ENCODE measurements at regions not wholly inside any gene's neighbourhood (a gene's known extent, or its start where the extent isn't known, plus 50 kb on each side); places are given as distances from the start of the nearest gene placed in this dataset.

DNA sequence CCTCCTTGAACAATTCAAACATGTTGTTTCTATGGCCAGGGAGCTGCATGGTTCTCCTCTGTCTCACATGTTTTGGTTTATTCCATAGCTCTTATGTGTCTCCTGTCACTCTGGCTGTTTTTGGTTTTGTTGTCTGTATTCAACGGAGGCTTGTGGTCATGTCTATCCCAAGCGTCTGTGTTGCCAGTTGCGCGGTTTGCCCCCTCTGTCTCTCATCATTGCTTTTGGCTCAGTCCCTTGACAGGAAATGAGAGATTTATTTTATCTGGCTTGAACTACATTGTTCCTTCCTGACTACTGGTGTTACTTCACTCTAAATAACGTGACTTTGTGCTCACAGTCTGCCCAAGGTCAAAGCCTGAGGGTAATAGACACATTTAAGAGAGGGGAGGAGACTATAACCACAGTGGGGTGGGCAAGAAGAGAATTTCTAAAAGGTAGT lies 96.4 kb upstream of the SOX5 start (continued):
- TF ChIP-seq, protein P1, sequence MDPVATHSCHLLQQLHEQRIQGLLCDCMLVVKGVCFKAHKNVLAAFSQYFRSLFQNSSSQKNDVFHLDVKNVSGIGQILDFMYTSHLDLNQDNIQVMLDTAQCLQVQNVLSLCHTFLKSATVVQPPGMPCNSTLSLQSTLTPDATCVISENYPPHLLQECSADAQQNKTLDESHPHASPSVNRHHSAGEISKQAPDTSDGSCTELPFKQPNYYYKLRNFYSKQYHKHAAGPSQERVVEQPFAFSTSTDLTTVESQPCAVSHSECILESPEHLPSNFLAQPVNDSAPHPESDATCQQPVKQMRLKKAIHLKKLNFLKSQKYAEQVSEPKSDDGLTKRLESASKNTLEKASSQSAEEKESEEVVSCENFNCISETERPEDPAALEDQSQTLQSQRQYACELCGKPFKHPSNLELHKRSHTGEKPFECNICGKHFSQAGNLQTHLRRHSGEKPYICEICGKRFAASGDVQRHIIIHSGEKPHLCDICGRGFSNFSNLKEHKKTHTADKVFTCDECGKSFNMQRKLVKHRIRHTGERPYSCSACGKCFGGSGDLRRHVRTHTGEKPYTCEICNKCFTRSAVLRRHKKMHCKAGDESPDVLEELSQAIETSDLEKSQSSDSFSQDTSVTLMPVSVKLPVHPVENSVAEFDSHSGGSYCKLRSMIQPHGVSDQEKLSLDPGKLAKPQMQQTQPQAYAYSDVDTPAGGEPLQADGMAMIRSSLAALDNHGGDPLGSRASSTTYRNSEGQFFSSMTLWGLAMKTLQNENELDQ (CRISPR knock-in tag; IDR thresholded peaks at IDR 0.05; ENCODE audit: borderline replicate concordance), result no peak
- TF ChIP-seq CEBPG (CRISPR knock-in tag; IDR thresholded peaks at IDR 0.05) (peak; percentile 69), SCMH1 (CRISPR knock-in tag; IDR thresholded peaks at IDR 0.05; ENCODE audit: borderline replicate concordance) (no peak), MAFK (conservative IDR thresholded peaks at IDR 0.05 in 1 of 2, IDR thresholded peaks at IDR 0.05 in 1 of 2; ENCODE audit: low read length in 2 of 2) (no peak), SATB2 (CRISPR knock-in tag; IDR thresholded peaks at IDR 0.05) (no peak), CTCF (CRISPR knock-in tag; IDR thresholded peaks at IDR 0.05) (no peak), RELA (CRISPR knock-in tag; IDR thresholded peaks at IDR 0.05) (no peak), ZFP90 (CRISPR knock-in tag; IDR thresholded peaks at IDR 0.05; ENCODE audit: borderline replicate concordance) (no peak), PAX8 (CRISPR knock-in tag; IDR thresholded peaks at IDR 0.05; ENCODE audit: borderline replicate concordance) (no peak), JUND (CRISPR knock-in tag; IDR thresholded peaks at IDR 0.05) (no peak), ATF2 (CRISPR knock-in tag; IDR thresholded peaks at IDR 0.05) (no peak), STAG1 (CRISPR knock-in tag; IDR thresholded peaks at IDR 0.05) (no peak), SKIL (CRISPR knock-in tag; IDR thresholded peaks at IDR 0.05; ENCODE audit: borderline replicate concordance) (peak; percentile 56)
- TF ChIP-seq, protein P2, sequence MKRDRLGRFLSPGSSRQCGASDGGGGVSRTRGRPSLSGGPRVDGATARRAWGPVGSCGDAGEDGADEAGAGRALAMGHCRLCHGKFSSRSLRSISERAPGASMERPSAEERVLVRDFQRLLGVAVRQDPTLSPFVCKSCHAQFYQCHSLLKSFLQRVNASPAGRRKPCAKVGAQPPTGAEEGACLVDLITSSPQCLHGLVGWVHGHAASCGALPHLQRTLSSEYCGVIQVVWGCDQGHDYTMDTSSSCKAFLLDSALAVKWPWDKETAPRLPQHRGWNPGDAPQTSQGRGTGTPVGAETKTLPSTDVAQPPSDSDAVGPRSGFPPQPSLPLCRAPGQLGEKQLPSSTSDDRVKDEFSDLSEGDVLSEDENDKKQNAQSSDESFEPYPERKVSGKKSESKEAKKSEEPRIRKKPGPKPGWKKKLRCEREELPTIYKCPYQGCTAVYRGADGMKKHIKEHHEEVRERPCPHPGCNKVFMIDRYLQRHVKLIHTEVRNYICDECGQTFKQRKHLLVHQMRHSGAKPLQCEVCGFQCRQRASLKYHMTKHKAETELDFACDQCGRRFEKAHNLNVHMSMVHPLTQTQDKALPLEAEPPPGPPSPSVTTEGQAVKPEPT (CRISPR knock-in tag; IDR thresholded peaks at IDR 0.05; ENCODE audit: low read depth), result no peak
- TF ChIP-seq, protein P3, sequence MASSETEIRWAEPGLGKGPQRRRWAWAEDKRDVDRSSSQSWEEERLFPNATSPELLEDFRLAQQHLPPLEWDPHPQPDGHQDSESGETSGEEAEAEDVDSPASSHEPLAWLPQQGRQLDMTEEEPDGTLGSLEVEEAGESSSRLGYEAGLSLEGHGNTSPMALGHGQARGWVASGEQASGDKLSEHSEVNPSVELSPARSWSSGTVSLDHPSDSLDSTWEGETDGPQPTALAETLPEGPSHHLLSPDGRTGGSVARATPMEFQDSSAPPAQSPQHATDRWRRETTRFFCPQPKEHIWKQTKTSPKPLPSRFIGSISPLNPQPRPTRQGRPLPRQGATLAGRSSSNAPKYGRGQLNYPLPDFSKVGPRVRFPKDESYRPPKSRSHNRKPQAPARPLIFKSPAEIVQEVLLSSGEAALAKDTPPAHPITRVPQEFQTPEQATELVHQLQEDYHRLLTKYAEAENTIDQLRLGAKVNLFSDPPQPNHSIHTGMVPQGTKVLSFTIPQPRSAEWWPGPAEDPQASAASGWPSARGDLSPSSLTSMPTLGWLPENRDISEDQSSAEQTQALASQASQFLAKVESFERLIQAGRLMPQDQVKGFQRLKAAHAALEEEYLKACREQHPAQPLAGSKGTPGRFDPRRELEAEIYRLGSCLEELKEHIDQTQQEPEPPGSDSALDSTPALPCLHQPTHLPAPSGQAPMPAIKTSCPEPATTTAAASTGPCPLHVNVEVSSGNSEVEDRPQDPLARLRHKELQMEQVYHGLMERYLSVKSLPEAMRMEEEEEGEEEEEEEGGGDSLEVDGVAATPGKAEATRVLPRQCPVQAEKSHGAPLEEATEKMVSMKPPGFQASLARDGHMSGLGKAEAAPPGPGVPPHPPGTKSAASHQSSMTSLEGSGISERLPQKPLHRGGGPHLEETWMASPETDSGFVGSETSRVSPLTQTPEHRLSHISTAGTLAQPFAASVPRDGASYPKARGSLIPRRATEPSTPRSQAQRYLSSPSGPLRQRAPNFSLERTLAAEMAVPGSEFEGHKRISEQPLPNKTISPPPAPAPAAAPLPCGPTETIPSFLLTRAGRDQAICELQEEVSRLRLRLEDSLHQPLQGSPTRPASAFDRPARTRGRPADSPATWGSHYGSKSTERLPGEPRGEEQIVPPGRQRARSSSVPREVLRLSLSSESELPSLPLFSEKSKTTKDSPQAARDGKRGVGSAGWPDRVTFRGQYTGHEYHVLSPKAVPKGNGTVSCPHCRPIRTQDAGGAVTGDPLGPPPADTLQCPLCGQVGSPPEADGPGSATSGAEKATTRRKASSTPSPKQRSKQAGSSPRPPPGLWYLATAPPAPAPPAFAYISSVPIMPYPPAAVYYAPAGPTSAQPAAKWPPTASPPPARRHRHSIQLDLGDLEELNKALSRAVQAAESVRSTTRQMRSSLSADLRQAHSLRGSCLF (CRISPR knock-in tag; IDR thresholded peaks at IDR 0.05; ENCODE audit: borderline replicate concordance), result no peak

Measured in HepG2 (cell line).